ENCODE measurements at regions not wholly inside any gene's neighbourhood (a gene's known extent, or its start where the extent isn't known, plus 50 kb on each side); places are given as distances from the start of the nearest gene placed in this dataset.

DNA sequence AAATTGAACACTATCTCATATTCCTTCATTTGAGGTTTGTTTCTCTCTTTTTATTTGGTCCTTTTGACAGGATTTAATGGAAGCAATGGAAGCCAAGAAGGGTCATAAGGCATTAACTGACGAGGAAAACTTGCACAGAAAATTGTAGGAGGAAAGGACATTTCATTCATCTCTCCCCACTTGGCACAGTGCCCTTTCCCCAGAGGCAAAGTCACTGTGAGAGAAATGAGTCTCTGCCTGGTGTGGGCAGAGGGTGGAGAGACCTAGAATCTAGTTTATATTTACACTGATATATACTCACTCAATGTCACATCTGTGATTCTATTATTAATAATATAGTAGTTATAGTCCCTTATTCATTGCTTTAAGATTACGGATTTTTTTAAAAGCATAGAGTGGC, 324.6 kb upstream of the IL12A start:
- TF ChIP-seq, protein P1, sequence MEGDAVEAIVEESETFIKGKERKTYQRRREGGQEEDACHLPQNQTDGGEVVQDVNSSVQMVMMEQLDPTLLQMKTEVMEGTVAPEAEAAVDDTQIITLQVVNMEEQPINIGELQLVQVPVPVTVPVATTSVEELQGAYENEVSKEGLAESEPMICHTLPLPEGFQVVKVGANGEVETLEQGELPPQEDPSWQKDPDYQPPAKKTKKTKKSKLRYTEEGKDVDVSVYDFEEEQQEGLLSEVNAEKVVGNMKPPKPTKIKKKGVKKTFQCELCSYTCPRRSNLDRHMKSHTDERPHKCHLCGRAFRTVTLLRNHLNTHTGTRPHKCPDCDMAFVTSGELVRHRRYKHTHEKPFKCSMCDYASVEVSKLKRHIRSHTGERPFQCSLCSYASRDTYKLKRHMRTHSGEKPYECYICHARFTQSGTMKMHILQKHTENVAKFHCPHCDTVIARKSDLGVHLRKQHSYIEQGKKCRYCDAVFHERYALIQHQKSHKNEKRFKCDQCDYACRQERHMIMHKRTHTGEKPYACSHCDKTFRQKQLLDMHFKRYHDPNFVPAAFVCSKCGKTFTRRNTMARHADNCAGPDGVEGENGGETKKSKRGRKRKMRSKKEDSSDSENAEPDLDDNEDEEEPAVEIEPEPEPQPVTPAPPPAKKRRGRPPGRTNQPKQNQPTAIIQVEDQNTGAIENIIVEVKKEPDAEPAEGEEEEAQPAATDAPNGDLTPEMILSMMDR (IDR thresholded peaks at IDR 0.05; ENCODE audit: low read depth, low read length, poor library complexity, severe bottlenecking) = no peak
- no peak for TF ChIP-seq EZH2phosphoT487 (IDR thresholded peaks at IDR 0.05; ENCODE audit: borderline replicate concordance, low read length)

All from DOHH2 (cell line).